HepG2 (cell line): ENCODE measurements at regions not wholly inside any gene's neighbourhood (a gene's known extent, or its start where the extent isn't known, plus 50 kb on each side); places are given as distances from the start of the nearest gene placed in this dataset.

Experiments used
- DMAP1 ChIP-seq: IDR thresholded peaks from 2 replicates; pipeline ENCODE4 v1.6.1; 2016
- EP300 ChIP-seq, 3 experiments: sonication (generic) in 1 of 3; formaldehyde crosslinking in 1 of 3; IDR thresholded peaks; 2 replicates each; pipeline versions ENCODE4 v1.5.1 to v1.6.1; 2011 to 2020; ENCODE audit warnings: low read depth in 2 of 3, low read length in 2 of 3, borderline replicate concordance in 1 of 3, improper control_type of control experiment in 1 of 3, mild to moderate bottlenecking in 1 of 3, missing genetic modification reagents in 1 of 3, moderate library complexity in 1 of 3
- HNF1B ChIP-seq: sonication (generic); formaldehyde crosslinking; IDR thresholded peaks from 2 replicates; pipeline ENCODE4 v1.5.1; 2020; ENCODE audit warnings: mild to moderate bottlenecking, moderate library complexity, missing genetic modification reagents
- MBNL3 ChIP-seq: fragments of 250-450 bp; sonication (Bioruptor Pico); conservative IDR thresholded peaks from 2 replicates; pipeline ENCODE4 v1.8.0; 2022; ENCODE audit warnings: mild to moderate bottlenecking, inconsistent platforms
- MLXIP ChIP-seq: sonication (generic); formaldehyde crosslinking; IDR thresholded peaks from 2 replicates; pipeline ENCODE4 v1.9.0; 2021; ENCODE audit warnings: missing genetic modification reagents, borderline replicate concordance
- NKX3-1 ChIP-seq: sonication (generic); formaldehyde crosslinking; IDR thresholded peaks from 2 replicates; pipeline ENCODE4 v1.5.0; 2020; ENCODE audit warnings: missing genetic modification reagents
- ZFP36L1 ChIP-seq: sonication (generic); formaldehyde crosslinking; IDR thresholded peaks from 2 replicates; pipeline ENCODE4 v1.8.0; 2022; ENCODE audit warnings: mild to moderate bottlenecking, missing genetic modification reagents, moderate library complexity
- ZNF124 ChIP-seq: sonication (generic); formaldehyde crosslinking; IDR thresholded peaks from 2 replicates; pipeline ENCODE4 v1.4.0; 2020; ENCODE audit warnings: missing genetic modification reagents
- ZNF264 ChIP-seq: sonication (generic); formaldehyde crosslinking; IDR thresholded peaks from 2 replicates; pipeline ENCODE4 v1.4.0; 2020; ENCODE audit warnings: missing genetic modification reagents
- ZNF562 ChIP-seq: sonication (generic); formaldehyde crosslinking; IDR thresholded peaks from 2 replicates; pipeline ENCODE4 v1.8.0; 2022; ENCODE audit warnings: missing genetic modification reagents, borderline replicate concordance
- ZNF710 ChIP-seq: sonication (generic); formaldehyde crosslinking; IDR thresholded peaks from 2 replicates; pipeline ENCODE4 v1.5.0; 2020; ENCODE audit warnings: mild to moderate bottlenecking, missing genetic modification reagents, borderline replicate concordance
- TF ChIP-seq, protein P1 (sequence below): sonication (generic); formaldehyde crosslinking; IDR thresholded peaks from one replicate; pipeline ENCODE4 v1.5.1; 2020; ENCODE audit warnings: mild to moderate bottlenecking, missing genetic modification reagents; ENCODE audit errors: not compliant biosample characterization

DNA sequence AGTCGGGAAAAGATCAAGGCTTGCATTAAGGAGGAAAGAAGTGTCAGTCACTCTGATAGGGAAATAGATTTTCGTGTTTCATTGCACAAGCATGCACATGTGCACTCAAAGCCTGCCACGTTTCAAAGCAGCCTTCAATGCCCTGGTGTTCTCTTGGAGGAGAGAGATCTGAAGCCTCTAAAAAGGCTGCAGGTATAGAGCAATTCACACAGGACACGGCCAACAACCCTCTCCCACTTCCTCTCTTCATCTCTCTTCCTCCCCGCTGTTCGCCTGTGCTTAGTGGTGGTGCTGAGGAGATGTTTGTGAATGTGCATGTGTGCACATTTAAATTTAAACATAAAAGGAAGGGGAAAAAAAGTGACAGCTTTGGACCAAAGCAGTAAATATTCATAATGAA is 117.7 kb downstream of the NUF2 start (continued):
- TF ChIP-seq MLXIP (CRISPR knock-in tag) (no peak), ZNF710 (CRISPR knock-in tag) (no peak), ZNF124 (CRISPR knock-in tag) (no peak), NKX3-1 (CRISPR knock-in tag) (no peak), ZFP36L1 (CRISPR knock-in tag) (no peak), ZNF562 (no peak), MBNL3 (no peak), HNF1B (CRISPR knock-in tag) (no peak), EP300 (IDR thresholded peaks at IDR 0.05; ENCODE audit: low read depth in 2 of 2, low read length in 2 of 2) (no peak), EP300 (CRISPR knock-in tag; IDR thresholded peaks at IDR 0.05; ENCODE audit: borderline replicate concordance) (no peak), DMAP1 (CRISPR knock-in tag) (no peak), ZNF264 (CRISPR knock-in tag) (no peak)
- TF ChIP-seq, protein P1, sequence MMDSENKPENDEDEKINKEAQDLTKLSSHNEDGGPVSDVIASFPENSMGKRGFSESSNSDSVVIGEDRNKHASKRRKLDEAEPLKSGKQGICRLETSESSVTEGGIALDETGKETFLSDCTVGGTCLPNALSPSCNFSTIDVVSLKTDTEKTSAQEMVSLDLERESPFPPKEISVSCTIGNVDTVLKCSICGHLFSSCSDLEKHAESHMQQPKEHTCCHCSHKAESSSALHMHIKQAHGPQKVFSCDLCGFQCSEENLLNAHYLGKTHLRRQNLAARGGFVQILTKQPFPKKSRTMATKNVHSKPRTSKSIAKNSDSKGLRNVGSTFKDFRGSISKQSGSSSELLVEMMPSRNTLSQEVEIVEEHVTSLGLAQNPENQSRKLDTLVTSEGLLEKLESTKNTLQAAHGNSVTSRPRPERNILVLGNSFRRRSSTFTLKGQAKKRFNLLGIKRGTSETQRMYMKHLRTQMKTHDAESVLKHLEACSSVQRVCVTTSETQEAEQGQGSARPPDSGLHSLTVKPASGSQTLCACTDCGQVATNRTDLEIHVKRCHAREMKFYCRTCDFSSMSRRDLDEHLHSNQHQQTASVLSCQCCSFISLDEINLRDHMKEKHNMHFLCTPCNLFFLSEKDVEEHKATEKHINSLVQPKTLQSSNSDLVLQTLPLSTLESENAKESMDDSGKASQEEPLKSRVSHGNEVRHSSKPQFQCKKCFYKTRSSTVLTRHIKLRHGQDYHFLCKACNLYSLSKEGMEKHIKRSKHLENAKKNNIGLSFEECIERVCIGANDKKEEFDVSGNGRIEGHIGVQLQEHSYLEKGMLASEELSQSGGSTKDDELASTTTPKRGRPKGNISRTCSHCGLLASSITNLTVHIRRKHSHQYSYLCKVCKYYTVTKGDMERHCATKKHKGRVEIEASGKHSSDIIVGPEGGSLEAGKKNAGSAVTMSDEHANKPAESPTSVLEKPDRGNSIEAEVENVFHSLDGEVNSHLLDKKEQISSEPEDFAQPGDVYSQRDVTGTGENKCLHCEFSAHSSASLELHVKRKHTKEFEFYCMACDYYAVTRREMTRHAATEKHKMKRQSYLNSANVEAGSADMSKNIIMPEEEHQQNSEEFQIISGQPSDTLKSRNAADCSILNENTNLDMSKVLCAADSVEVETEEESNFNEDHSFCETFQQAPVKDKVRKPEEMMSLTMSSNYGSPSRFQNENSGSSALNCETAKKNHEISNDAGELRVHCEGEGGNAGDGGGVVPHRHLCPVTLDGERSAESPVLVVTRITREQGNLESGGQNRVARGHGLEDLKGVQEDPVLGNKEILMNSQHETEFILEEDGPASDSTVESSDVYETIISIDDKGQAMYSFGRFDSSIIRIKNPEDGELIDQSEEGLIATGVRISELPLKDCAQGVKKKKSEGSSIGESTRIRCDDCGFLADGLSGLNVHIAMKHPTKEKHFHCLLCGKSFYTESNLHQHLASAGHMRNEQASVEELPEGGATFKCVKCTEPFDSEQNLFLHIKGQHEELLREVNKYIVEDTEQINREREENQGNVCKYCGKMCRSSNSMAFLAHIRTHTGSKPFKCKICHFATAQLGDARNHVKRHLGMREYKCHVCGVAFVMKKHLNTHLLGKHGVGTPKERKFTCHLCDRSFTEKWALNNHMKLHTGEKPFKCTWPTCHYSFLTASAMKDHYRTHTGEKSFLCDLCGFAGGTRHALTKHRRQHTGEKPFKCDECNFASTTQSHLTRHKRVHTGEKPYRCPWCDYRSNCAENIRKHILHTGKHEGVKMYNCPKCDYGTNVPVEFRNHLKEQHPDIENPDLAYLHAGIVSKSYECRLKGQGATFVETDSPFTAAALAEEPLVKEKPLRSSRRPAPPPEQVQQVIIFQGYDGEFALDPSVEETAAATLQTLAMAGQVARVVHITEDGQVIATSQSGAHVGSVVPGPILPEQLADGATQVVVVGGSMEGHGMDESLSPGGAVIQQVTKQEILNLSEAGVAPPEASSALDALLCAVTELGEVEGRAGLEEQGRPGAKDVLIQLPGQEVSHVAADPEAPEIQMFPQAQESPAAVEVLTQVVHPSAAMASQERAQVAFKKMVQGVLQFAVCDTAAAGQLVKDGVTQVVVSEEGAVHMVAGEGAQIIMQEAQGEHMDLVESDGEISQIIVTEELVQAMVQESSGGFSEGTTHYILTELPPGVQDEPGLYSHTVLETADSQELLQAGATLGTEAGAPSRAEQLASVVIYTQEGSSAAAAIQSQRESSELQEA (CRISPR knock-in tag): no peak
